ENCODE measurements at regions not wholly inside any gene's neighbourhood (a gene's known extent, or its start where the extent isn't known, plus 50 kb on each side); places are given as distances from the start of the nearest gene placed in this dataset.

GRCh38 chr1:193791746-193792145 is 605.3 kb upstream of the B3GALT2 start:
- DNase-seq (ENCODE audit: low spot score) = no peak

- DNase-seq (ENCODE audit: low spot score) = no peak
Measured at GRCh38 chr1:193787061-193787460, 600.6 kb upstream of the B3GALT2 start.

GRCh38 chr1:193785850-193786420 is 599.5 kb upstream of the B3GALT2 start:
- DNase-seq (ENCODE audit: low spot score) = no peak

GRCh38 chr1:193774536-193775323 is 588.3 kb upstream of the B3GALT2 start:
- no peak for DNase-seq (ENCODE audit: low spot score)

GRCh38 chr1:193771596-193771995 is 585.2 kb upstream of the B3GALT2 start:
- DNase-seq (ENCODE audit: low spot score) = no peak

GRCh38 chr1:193769651-193770050 is 583.2 kb upstream of the B3GALT2 start:
- no peak for DNase-seq (ENCODE audit: low spot score)

- no peak for DNase-seq (ENCODE audit: low spot score)
Measured at GRCh38 chr1:193767886-193768285, 581.5 kb upstream of the B3GALT2 start.

GRCh38 chr1:193766329-193766728 is 579.9 kb upstream of the B3GALT2 start:
- no peak for DNase-seq (ENCODE audit: low spot score)

GRCh38 chr1:193763266-193763665 is 576.9 kb upstream of the B3GALT2 start:
- DNase-seq (ENCODE audit: low spot score) = no peak

DNA sequence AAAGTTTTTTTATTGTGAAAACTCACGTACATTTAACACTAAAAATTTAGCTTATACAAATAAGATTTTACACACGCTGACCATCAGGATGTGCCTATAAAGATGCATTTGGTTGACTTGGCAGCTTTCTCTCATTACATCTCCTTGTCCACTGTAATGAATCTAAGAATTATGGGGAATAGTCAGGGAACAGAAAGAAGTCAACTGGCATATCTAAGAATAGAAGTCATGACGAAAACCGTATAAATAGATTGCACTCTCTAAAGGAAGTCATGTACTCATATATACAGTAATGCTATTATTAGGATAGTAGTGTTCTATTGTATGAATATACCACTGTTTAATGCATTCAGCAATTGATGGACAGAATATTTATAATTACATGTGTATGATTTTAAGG is 575.8 kb upstream of the B3GALT2 start:
- no peak for DNase-seq (ENCODE audit: low spot score)

DNA sequence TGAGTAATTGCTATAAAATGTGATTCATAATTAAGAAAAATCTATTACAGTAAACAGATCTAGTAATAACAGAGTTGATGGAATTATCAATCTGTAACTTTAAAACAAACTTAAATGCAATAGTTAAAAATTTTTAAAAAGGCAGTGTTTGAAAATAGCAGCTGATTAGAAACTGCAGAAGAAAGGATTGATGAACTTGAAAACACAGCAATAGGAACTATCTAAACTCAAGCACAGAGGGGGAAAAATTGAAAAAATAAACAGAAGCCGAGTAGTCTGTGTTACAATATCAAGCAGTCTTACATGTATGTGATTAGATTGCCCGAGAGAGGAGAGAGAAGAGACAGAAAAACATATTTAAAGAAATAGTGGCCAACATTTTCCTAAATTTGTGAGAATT is 569.0 kb upstream of the B3GALT2 start:
- no peak for DNase-seq (ENCODE audit: low spot score)

- DNase-seq (ENCODE audit: low spot score) = no peak
Measured at GRCh38 chr1:193754732-193755427, 568.5 kb upstream of the B3GALT2 start.

- DNase-seq (ENCODE audit: low spot score) = no peak
Measured at GRCh38 chr1:193754151-193754550, 567.7 kb upstream of the B3GALT2 start.

DNA sequence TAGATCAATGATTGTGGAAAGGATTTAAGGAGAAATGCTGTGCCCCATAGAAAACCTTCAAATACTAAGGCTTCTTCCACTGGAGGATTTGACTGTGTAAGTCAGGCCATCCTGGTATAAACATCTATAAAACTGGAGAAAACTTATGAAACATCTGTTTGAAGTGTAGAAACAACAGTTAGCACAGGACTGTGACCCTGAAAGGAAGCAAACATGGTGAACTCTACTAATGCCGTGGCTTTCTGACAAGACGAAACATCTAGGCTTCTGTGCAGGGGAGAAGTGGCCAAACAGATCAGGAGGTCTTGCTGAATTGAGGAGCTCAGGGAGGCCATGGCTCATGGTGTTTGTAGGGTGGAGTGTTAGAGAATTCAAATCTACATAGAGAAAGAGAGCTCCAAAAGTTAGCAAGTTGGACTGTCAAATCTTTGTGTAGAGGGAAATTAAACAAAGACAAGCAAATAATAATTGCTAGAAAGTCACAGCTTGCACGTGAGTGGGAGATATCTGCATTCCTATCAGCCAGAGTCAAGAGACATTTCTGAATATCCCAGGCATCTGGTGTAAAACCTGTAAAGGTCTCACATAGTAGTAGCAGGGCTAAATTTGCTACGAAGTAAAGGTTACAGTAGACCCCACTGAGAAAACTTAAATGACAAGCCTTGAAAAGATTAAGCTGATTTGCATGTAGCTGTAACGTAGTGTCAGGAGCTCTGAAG is 566.8 kb upstream of the B3GALT2 start:
- no peak for DNase-seq (ENCODE audit: low spot score)

- no peak for DNase-seq (ENCODE audit: low spot score)
Measured at GRCh38 chr1:193749868-193750267, 563.5 kb upstream of the B3GALT2 start.

GRCh38 chr1:193747579-193747978 is 561.2 kb upstream of the B3GALT2 start:
- no peak for DNase-seq (ENCODE audit: low spot score)

DNA sequence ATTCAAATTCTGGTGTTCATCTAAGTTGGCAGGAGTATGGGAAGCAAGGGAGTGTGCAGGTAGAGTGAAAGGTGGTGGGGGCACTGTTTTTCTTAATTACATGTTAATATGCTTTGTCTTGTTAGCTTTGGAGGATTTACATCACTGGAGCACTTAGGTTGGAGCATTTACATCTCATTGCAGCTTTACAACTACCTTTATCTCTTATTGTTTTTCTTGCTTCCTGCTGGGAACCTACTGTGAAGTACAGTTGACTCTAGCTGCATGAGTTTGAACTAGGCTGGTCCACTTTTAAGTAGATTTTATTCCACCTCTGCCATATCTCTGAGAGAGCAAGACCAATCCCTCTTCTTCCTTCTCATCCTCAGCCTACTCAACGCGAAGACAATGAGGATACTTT is 554.8 kb upstream of the B3GALT2 start:
- DNase-seq (ENCODE audit: low spot score) = no peak

- no peak for DNase-seq (ENCODE audit: low spot score)
Measured at GRCh38 chr1:193740762-193741161, 554.3 kb upstream of the B3GALT2 start.

DNA sequence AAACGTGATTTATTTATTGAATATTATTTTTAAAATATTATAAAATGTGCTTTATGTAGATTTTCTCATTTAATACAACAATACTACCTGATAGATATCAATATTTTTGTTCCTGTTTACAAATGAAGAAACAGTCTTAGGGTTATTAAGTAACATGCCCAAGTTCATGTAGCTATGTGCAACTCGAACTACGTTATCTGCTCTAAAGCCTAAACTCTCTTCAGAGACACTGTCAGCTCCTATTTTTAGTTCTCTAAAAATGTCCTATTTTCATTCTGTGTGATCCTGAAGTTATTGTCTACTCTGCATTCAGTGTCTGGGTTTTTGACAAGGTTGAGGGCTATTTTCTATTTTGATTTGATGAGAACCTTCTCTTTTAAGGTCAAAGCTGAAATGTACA is 550.1 kb upstream of the B3GALT2 start:
- DNase-seq (ENCODE audit: low spot score) = no peak

GRCh38 chr1:193733674-193734073 is 547.3 kb upstream of the B3GALT2 start:
- no peak for DNase-seq (ENCODE audit: low spot score)

DNA sequence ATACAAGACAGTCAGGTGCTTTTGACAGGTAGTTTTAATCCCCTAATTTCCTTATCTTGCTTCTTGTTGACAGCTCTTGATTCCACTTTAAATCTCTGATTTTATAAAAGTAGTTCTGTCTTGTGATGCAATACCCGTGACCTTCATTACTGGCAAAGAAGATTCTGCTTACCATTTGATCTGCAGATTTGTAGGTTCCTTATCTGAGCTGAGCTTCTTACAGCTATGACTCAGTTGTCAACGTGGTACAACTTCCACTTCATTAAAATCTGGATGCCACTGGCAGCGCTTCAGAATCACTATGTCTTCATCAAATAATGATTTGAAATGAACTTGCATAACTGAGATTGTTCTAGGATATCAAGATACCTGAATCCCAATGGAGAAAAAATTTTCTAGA is 543.6 kb upstream of the B3GALT2 start:
- no peak for DNase-seq (ENCODE audit: low spot score)

DNA sequence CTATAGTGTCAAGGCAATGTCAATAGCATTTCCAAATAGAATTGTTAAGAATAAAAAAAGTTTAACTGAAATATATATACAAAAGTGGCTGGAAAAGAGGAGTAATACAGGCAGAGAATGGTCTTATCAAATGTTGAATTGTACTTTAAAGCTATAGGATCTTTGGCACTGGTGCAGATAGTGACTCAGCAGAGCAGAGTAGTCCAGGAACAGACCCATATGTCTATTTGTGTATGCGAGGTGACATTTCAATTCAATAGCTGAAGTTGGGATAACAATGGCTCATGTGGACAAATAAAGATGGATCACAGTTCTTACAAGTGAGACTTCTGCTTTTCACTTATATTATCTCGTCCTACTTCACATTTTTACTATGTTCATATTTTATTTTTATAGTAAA is 543.0 kb upstream of the B3GALT2 start:
- no peak for DNase-seq (ENCODE audit: low spot score)

- no peak for DNase-seq (ENCODE audit: low spot score)
Measured at GRCh38 chr1:193727850-193728249, 541.4 kb upstream of the B3GALT2 start.
